Ecto neural progenitor cell (in vitro differentiated cells): ENCODE measurements at regions not wholly inside any gene's neighbourhood (a gene's known extent, or its start where the extent isn't known, plus 50 kb on each side); places are given as distances from the start of the nearest gene placed in this dataset.
"Not testable (repeated sequence)": the region's sequence is repeated elsewhere in the genome, so short reads cannot be mapped to it uniquely, and the experiment has no call there.

ENCODE experiments used
- DNase-seq: peaks from one replicate; pipeline ENCODE4 v3.0.0-alpha.2; 2018; ENCODE audit warnings: low spot score

- no peak for DNase-seq
Observed at GRCh38 chr1:195663549-195664280, 944.5 kb downstream of the KCNT2 start.

- no peak for DNase-seq
Observed at GRCh38 chr1:195656780-195657179, 951.5 kb downstream of the KCNT2 start.

- not testable (repeated sequence) for DNase-seq
Observed at GRCh38 chr1:195648875-195649274, 959.4 kb downstream of the KCNT2 start.

- DNase-seq, result no peak
Observed at GRCh38 chr1:195637539-195637938, 970.7 kb downstream of the KCNT2 start.

- no peak for DNase-seq
Observed at GRCh38 chr1:195618287-195618686, 990.0 kb downstream of the KCNT2 start.

- no peak for DNase-seq
Observed at GRCh38 chr1:195617106-195617505, 991.1 kb downstream of the KCNT2 start.

GRCh38 chr1:195608883-195609282, 999.4 kb downstream of the KCNT2 start:
- DNase-seq, result no peak

GRCh38 chr1:195606483-195606882, 1001.8 kb downstream of the KCNT2 start:
- no peak for DNase-seq

- no peak for DNase-seq
Observed at GRCh38 chr1:195604287-195604686, 1004.0 kb downstream of the KCNT2 start.

GRCh38 chr1:195597891-195598290, 1010.3 kb downstream of the KCNT2 start:
- no peak for DNase-seq

GRCh38 chr1:195594773-195595172, 1013.5 kb downstream of the KCNT2 start:
- DNase-seq, result no peak

- DNase-seq, result no peak
Observed at GRCh38 chr1:195594322-195594721, 1013.9 kb downstream of the KCNT2 start.

- DNase-seq, result no peak
Observed at GRCh38 chr1:195591917-195592672, 1016.1 kb downstream of the KCNT2 start.

GRCh38 chr1:195590649-195591048, 1017.6 kb downstream of the KCNT2 start:
- no peak for DNase-seq

GRCh38 chr1:195584870-195585624, 1023.2 kb downstream of the KCNT2 start:
- DNase-seq, result no peak

- DNase-seq, result no peak
Observed at GRCh38 chr1:195580988-195581387, 1027.3 kb downstream of the KCNT2 start.

- DNase-seq, result no peak
Observed at GRCh38 chr1:195577748-195578147, 1030.5 kb downstream of the KCNT2 start.

- DNase-seq, result no peak
Observed at GRCh38 chr1:195576641-195577040, 1031.6 kb downstream of the KCNT2 start.

- no peak for DNase-seq
Observed at GRCh38 chr1:195574511-195574910, 1033.7 kb downstream of the KCNT2 start.

- DNase-seq, result no peak
Observed at GRCh38 chr1:195569934-195570333, 1038.3 kb downstream of the KCNT2 start.

- DNase-seq, result no peak
Observed at GRCh38 chr1:195568389-195568788, 1039.9 kb downstream of the KCNT2 start.

GRCh38 chr1:195562074-195562473, 1046.2 kb downstream of the KCNT2 start:
- DNase-seq, result no peak
